Transverse colon (tissue), 4 donors: ENCODE measurements at regions not wholly inside any gene's neighbourhood (a gene's known extent, or its start where the extent isn't known, plus 50 kb on each side); places are given as distances from the start of the nearest gene placed in this dataset.
A peak's percentile ranks its signal among the peaks of the same experiment; 100 is the strongest.

Source experiments
- CTCF ChIP-seq, 5 experiments: fragments of 200-600 bp in 3 of 5; fragments of 450-650 bp in 2 of 5; sonication (generic) in 3 of 5; IDR thresholded peaks; 1 replicate in 2 of 5; 2 replicates in 3 of 5; pipeline ENCODE4 v1.5.1; 2016 to 2017; ENCODE audit warnings: antibody characterized with exemption in 5 of 5, inconsistent platforms in 3 of 5, mild to moderate bottlenecking in 2 of 5, moderate library complexity in 1 of 5
- EP300 ChIP-seq: sonication (generic); formaldehyde crosslinking; IDR thresholded peaks from one replicate; pipeline ENCODE4 v1.6.1; 2017; ENCODE audit warnings: antibody characterized with exemption, low read depth
- POLR2A ChIP-seq: fragments of 450-650 bp; IDR thresholded peaks from one replicate; pipeline ENCODE4 v1.6.1; 2016; ENCODE audit warnings: antibody characterized with exemption, mild to moderate bottlenecking, moderate library complexity
- POLR2AphosphoS5 ChIP-seq, 3 donors: sonication (generic); formaldehyde crosslinking; IDR thresholded peaks; one replicate each; pipeline ENCODE4 v1.6.1; 2016; ENCODE audit warnings: antibody characterized with exemption in 3 of 3

- TF ChIP-seq CTCF (IDR thresholded peaks at IDR 0.05) (no peak), POLR2A (no peak), EP300 (no peak), POLR2AphosphoS5 (IDR thresholded peaks at IDR 0.05) (peak in 2 of 3 donors; percentile 14 to 25)
Observed at GRCh38 chr4:149997881-149998421, 80.3 kb upstream of the DCLK2 start.
